GM12878 (cell line): ENCODE measurements at regions not wholly inside any gene's neighbourhood (a gene's known extent, or its start where the extent isn't known, plus 50 kb on each side); places are given as distances from the start of the nearest gene placed in this dataset.

Experiments
- ATAC-seq: fragments of 200-7000 bp; cut with Tn5 transposase; 3 replicates; pipeline ENCODE4 v1.9.1; 2020; ENCODE audit warnings: mild to moderate bottlenecking, moderate library complexity
- BruUV-seq: library from RNA; stranded (reverse); fragments of 400-500 nt; replicated peaks from 2 replicates; lab custom pipeline; 2021; lab: Mats Ljungman, UMichigan
- CTCF ChIA-PET: fragments of 300-600 bp; sonication (Branson Sonifier 250); formaldehyde crosslinking; extraction: SDS; loops from one replicate; lab custom pipeline; 2021; ENCODE audit warnings: inconsistent platforms; lab: Yijun Ruan, JAX
- POLR2A ChIA-PET: fragments of 350-600 bp; formaldehyde crosslinking; extraction: SDS; loops from one replicate; lab custom pipeline; 2021; ENCODE audit warnings: inconsistent platforms; lab: Charles Lee
- RAD21 ChIA-PET: fragments of 300-600 bp; sonication (Branson Sonifier 250); formaldehyde crosslinking; loops from one replicate; lab custom pipeline; 2023; ENCODE audit warnings: antibody characterized with exemption; ENCODE audit not compliant: unreplicated experiment; lab: Charles Lee
- SMC1A ChIA-PET: fragments of 300-600 bp; sonication (Branson Sonifier 250); formaldehyde crosslinking; loops from one replicate; lab custom pipeline; 2023; ENCODE audit not compliant: unreplicated experiment, uncharacterized antibody; lab: Charles Lee
- DNase-seq: peaks from one replicate; pipeline ENCODE4 v3.0.0-alpha.2; 2011; ENCODE audit warnings: low read depth, low spot score
- FAIRE-seq: peaks from 3 replicates; lab custom pipeline; 2011; peaks lifted over from hg19 to GRCh38; lab: Jason Lieb, UNC
- H2AFZ ChIP-seq: 2 replicates; pipeline ENCODE4 v1.6.0; 2011; ENCODE audit warnings: low read depth, low read length, control low read depth; ENCODE audit not compliant: control insufficient read depth
- H3K27ac ChIP-seq: 2 replicates; pipeline ENCODE4 v1.5.1; 2011; ENCODE audit warnings: control low read depth; ENCODE audit not compliant: control insufficient read depth, insufficient read depth
- H3K27me3 ChIP-seq, 2 experiments: replicated peaks in 1 of 2; 2 replicates each; pipeline versions ENCODE4 v1.6.0 to v1.6.1; 2011; ENCODE audit warnings: low read length in 1 of 2; ENCODE audit not compliant: control insufficient read depth in 2 of 2, insufficient read depth in 2 of 2
- H3K36me3 ChIP-seq, 2 experiments: 2 replicates each; pipeline ENCODE4 v1.5.1; 2011; ENCODE audit warnings: low read length in 1 of 2; ENCODE audit not compliant: control insufficient read depth in 2 of 2, insufficient read depth in 2 of 2
- H3K4me1 ChIP-seq: 2 replicates; pipeline ENCODE4 v1.6.1; 2011; ENCODE audit warnings: mild to moderate bottlenecking, low read length, moderate library complexity, mixed read lengths; ENCODE audit not compliant: control insufficient read depth, insufficient read depth
- H3K4me2 ChIP-seq: 2 replicates; pipeline ENCODE4 v1.6.0; 2011; ENCODE audit warnings: control low read depth; ENCODE audit not compliant: control insufficient read depth, insufficient read depth
- H3K4me3 ChIP-seq: fragments of 200-600 bp; sonication (generic); 2 replicates; pipeline ENCODE4 v1.5.1; 2016
- H3K79me2 ChIP-seq: 2 replicates; pipeline ENCODE4 v1.6.0; 2011; ENCODE audit warnings: low read length; ENCODE audit not compliant: control insufficient read depth, insufficient read depth
- H3K9ac ChIP-seq: 2 replicates; pipeline ENCODE4 v1.8.0; 2011; ENCODE audit warnings: low read length, control low read depth, mixed read lengths; ENCODE audit not compliant: control insufficient read depth, insufficient read depth
- H3K9me3 ChIP-seq: replicated peaks from 3 replicates; pipeline ENCODE4 v1.5.1; 2011; ENCODE audit warnings: mild to moderate bottlenecking, low read length; ENCODE audit not compliant: control insufficient read depth, insufficient read depth
- H4K20me1 ChIP-seq: 2 replicates; pipeline ENCODE4 v1.6.0; 2011; ENCODE audit not compliant: control insufficient read depth, insufficient read depth
- ATF7 ChIP-seq: fragments of 450-650 bp; IDR thresholded peaks from 2 replicates; pipeline ENCODE4 v1.6.1; 2016; ENCODE audit warnings: low read depth, mild to moderate bottlenecking
- ELK1 ChIP-seq: IDR thresholded peaks from 2 replicates; pipeline ENCODE4 v1.6.1; 2012; ENCODE audit warnings: low read depth, low read length, improper control_type of control experiment
- GABPA ChIP-seq: IDR thresholded peaks from 2 replicates; pipeline ENCODE4 v1.6.1; 2014; ENCODE audit warnings: antibody characterized with exemption, low read depth, mild to moderate bottlenecking, inconsistent platforms
- NKRF ChIP-seq: fragments of 450-650 bp; conservative IDR thresholded peaks from 2 replicates; pipeline ENCODE4 v1.6.1; 2017; ENCODE audit warnings: mild to moderate bottlenecking, moderate library complexity
- NR2C2 ChIP-seq: IDR thresholded peaks from 2 replicates; pipeline ENCODE4 v1.6.1; 2011; ENCODE audit warnings: borderline replicate concordance, low read depth; ENCODE audit not compliant: control insufficient read depth, insufficient read length
- PAX8 ChIP-seq: fragments of 450-650 bp; IDR thresholded peaks from 2 replicates; pipeline ENCODE4 v1.6.1; 2017; ENCODE audit warnings: mild to moderate bottlenecking, moderate library complexity
- POLR2AphosphoS5 ChIP-seq: IDR thresholded peaks from 2 replicates; pipeline ENCODE4 v1.6.1; 2011; ENCODE audit warnings: mild to moderate bottlenecking, low read length, inconsistent platforms
- SIN3A ChIP-seq: IDR thresholded peaks from 2 replicates; pipeline ENCODE4 v1.6.1; 2012; ENCODE audit warnings: low read depth, low read length, improper control_type of control experiment
- SMAD1 ChIP-seq: fragments of 450-650 bp; IDR thresholded peaks from 2 replicates; pipeline ENCODE4 v1.6.1; 2018; ENCODE audit warnings: mild to moderate bottlenecking, low read depth; ENCODE audit not compliant: partially characterized antibody
- STAT1 ChIP-seq: fragments of 450-650 bp; conservative IDR thresholded peaks from 2 replicates; pipeline ENCODE4 v1.6.1; 2014; ENCODE audit warnings: antibody characterized with exemption, mild to moderate bottlenecking
- ZNF217 ChIP-seq: fragments of 450-650 bp; IDR thresholded peaks from 2 replicates; pipeline ENCODE4 v1.6.1; 2017; ENCODE audit warnings: antibody characterized with exemption, mild to moderate bottlenecking
- ZNF622 ChIP-seq: fragments of 450-650 bp; IDR thresholded peaks from 2 replicates; pipeline ENCODE4 v1.6.1; 2017; ENCODE audit warnings: mild to moderate bottlenecking, inconsistent platforms
- WGBS: methylation state at CpG from one replicate; pipeline ENCODE4 v1.1.6; 2016; ENCODE audit warnings: low lambda C conversion rate; ENCODE audit not compliant: insufficient replicate concordance, insufficient coverage; ENCODE audit errors: missing lambda C conversion rate; 5-methylcytosine and 5-hydroxymethylcytosine counted together
- in situ Hi-C: fragments of 300-500 bp; cut with MboI; formaldehyde crosslinking; loops from 9 replicates; pipeline ENCODE4 v1.14.3; 2018; ENCODE audit warnings: mixed read lengths
- intact Hi-C: fragments of 100-400 bp; cut with micrococcal nuclease; formaldehyde crosslinking; loops from one replicate; pipeline ENCODE4 v1.14.2; 2022; ENCODE audit not compliant: unreplicated experiment
- TF ChIP-seq, protein P1 (sequence below): IDR thresholded peaks from 2 replicates; pipeline ENCODE4 v1.6.1; 2012; ENCODE audit warnings: low read depth, low read length, improper control_type of control experiment

DNA sequence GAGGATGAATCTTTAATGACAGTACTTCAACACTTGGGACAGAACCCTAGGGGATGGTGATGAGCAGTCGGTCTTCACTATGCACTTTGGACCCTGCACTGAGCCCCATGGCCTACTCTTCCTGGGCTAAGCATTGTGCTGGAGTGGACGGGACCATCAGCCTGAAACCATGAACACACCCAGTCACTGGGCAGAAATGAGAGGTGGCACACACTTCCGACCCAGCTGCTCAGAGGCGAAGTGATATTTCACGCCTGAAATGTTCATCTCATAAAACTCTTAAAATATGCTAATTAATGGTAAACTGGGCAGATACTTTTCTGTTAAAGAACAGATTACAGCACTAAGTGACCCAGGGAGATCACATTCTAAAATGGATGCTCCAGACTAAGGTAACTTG lies 150.3 kb upstream of the NDUFV2 start:
- Histone ChIP-seq H3K27ac (no peak overlapping the region), H3K79me2 (no peaks in the 10 kb centered on the region), H3K9me3 (no peaks in the 10 kb centered on the region), H3K4me3 (no peak overlapping the region), H3K4me2 (no peak overlapping the region), H4K20me1 (no peaks in the 10 kb centered on the region), H3K27me3 (no peaks in the 10 kb centered on the region; a peak in 1 of 4 replicates), H2AFZ (no peak overlapping the region), H3K4me1 (no peaks in the 10 kb centered on the region), H3K36me3 (no peaks in the 10 kb centered on the region), H3K9ac (no peak overlapping the region)
- ChIA-PET POLR2A (no interaction called here), RAD21 (no interaction called here), CTCF (no interaction called here), SMC1A (no interaction called here)
- 12% methylated on average over 5 of the region's 5 CpGs for WGBS
- TF ChIP-seq SIN3A (no peak), STAT1 (no peak), GABPA (no peak), SMAD1 (no peak), NR2C2 (no peak)
- no peak for ATAC-seq
- DNase-seq, result no peak
- intact Hi-C loops, result no loop called here
- no peak for FAIRE-seq
- in situ Hi-C loops, result loop anchor here (25.0 kb wide), 1 partner anchor 115 kb away; no protein-coding TSS in a partner anchor
- BruUV-seq, result no TSS peak

DNA sequence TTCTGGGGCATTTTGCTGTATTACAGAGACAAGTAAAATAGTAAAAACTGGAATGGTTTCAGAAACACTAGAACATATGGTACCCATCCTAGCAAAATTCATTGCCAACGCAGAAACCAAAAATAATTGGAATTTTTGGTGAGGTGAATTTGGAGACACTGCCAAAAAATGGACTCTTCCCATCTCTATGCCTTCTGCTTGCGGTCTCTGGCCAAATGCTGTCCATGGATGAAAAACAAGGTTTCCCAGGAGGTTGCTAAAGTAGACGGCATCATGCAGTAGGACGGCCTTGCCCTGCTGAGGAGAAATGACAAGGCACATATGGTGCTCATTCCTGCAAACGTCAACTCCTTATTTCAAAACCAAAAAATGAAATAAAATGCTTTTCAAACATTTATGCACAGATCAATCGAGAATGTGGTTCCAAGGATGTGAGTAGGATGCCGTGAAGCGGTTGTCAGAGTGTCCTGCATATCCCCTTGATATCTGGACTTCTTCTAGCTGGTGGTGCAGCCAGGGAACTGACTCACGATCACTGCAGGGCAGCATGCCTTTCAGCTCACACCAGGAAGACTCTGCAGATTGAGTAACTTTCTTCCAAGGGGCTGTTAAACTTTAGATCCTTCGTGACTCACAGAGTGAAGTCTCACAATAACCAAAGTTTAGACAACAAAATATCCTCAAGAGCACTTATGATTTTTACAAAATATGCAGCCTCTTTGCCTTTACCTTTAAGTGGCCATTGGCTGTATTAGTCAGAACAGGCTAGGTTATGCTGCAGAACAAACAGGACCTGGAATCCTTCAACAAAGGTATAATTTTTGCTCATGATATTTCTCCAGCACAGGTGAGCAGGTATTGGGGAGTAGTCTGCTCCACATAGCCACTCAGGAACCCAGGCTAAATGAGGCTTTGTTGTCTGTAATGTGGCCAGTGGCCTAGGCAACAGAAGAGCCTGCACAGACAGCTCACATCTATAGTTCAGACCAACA lies 149.4 kb upstream of the NDUFV2 start:
- Histone ChIP-seq H3K4me2 (no peak overlapping the region), H4K20me1 (no peaks in the 10 kb centered on the region), H2AFZ (no peak overlapping the region), H3K27ac (no peak overlapping the region), H3K4me1 (no peaks in the 10 kb centered on the region), H3K36me3 (no peaks in the 10 kb centered on the region), H3K4me3 (no peak overlapping the region), H3K9ac (no peak overlapping the region), H3K27me3 (no peaks in the 10 kb centered on the region), H3K79me2 (no peaks in the 10 kb centered on the region), H3K9me3 (no peaks in the 10 kb centered on the region)
- RAD21 ChIA-PET, result no interaction called here
- in situ Hi-C loops (loop anchor here (25.0 kb wide), 1 partner anchor 116 kb away; no protein-coding TSS in a partner anchor), intact Hi-C loops (no loop called here)
- ATAC-seq (no peak), DNase-seq (no peak), FAIRE-seq (no peak)
- no TSS peak for BruUV-seq
- 71% methylated on average over 10 of the region's 10 CpGs for WGBS
- POLR2A ChIA-PET, result no interaction called here
- SMC1A ChIA-PET, result no interaction called here
- CTCF ChIA-PET, result no interaction called here
- TF ChIP-seq, protein P1, sequence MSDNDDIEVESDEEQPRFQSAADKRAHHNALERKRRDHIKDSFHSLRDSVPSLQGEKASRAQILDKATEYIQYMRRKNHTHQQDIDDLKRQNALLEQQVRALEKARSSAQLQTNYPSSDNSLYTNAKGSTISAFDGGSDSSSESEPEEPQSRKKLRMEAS, result no peak
- no peak for TF ChIP-seq PAX8
- no peak for TF ChIP-seq NKRF
- no peak for TF ChIP-seq ZNF217
- TF ChIP-seq POLR2AphosphoS5, result no peak
- no peak for TF ChIP-seq ZNF622
- TF ChIP-seq ELK1, result no peak
- no peak for TF ChIP-seq ATF7
